OCI-LY3 (cell line): ENCODE measurements at regions not wholly inside any gene's neighbourhood (a gene's known extent, or its start where the extent isn't known, plus 50 kb on each side); places are given as distances from the start of the nearest gene placed in this dataset.

Experiments
- H2AFZ ChIP-seq: fragments of 200-600, 300-600 bp; shearing (Covaris generic); 2 replicates; pipeline ENCODE4 v1.6.0; 2014; ENCODE audit warnings: antibody characterized with exemption, low read depth, low read length
- H3K27ac ChIP-seq: fragments of 200-600, 300-600 bp; sonication (generic); 2 replicates; pipeline ENCODE4 v1.5.1; 2014; ENCODE audit warnings: mild to moderate bottlenecking, low read length, moderate library complexity, mixed read lengths
- H3K27me3 ChIP-seq: fragments of 200-600, 300-600 bp; sonication (generic); 2 replicates; pipeline ENCODE4 v1.6.1; 2014; ENCODE audit warnings: low read depth, low read length, mixed read lengths
- H3K36me3 ChIP-seq: fragments of 200-600, 300-600 bp; sonication (generic); replicated peaks from 2 replicates; pipeline ENCODE3; 2014; ENCODE audit warnings: low read depth, low read length, mixed read lengths
- H3K4me1 ChIP-seq: fragments of 300-600, 200-600 bp; sonication (generic); 2 replicates; pipeline ENCODE4 v1.6.1; 2014; ENCODE audit warnings: low read length, mixed read lengths
- H3K4me2 ChIP-seq: fragments of 200-600, 300-600 bp; sonication (generic); 2 replicates; pipeline ENCODE4 v1.6.1; 2014; ENCODE audit warnings: low read length, mixed read lengths
- H3K4me3 ChIP-seq: fragments of 300-600, 200-600 bp; sonication (generic); 2 replicates; pipeline ENCODE4 v1.5.1; 2014; ENCODE audit warnings: antibody characterized with exemption, mild to moderate bottlenecking, low read length, moderate library complexity
- H3K79me2 ChIP-seq: fragments of 300-600, 200-600 bp; shearing (Covaris generic); 2 replicates; pipeline ENCODE4 v1.6.1; 2014; ENCODE audit warnings: mild to moderate bottlenecking, low read length, mixed read lengths
- H3K9ac ChIP-seq: fragments of 300-600, 200-600 bp; shearing (Covaris generic); 2 replicates; pipeline ENCODE4 v1.6.0; 2014; ENCODE audit warnings: mild to moderate bottlenecking, low read length, moderate library complexity
- H3K9me3 ChIP-seq: fragments of 200-600, 300-600 bp; shearing (Covaris generic); 2 replicates; pipeline ENCODE4 v1.6.1; 2014; ENCODE audit warnings: low read length, mixed read lengths; ENCODE audit not compliant: insufficient read depth
- H4K20me1 ChIP-seq: fragments of 200-600, 300-600 bp; sonication (generic); 2 replicates; pipeline ENCODE4 v1.6.1; 2016; ENCODE audit warnings: low read length, mixed read lengths; ENCODE audit not compliant: insufficient read depth
- EZH2phosphoT487 ChIP-seq: fragments of 200-600 bp; shearing (Covaris generic); IDR thresholded peaks from 2 replicates; pipeline ENCODE4 v1.6.1; 2018; ENCODE audit warnings: antibody characterized with exemption, mixed run types, low read depth
- TF ChIP-seq, protein P1 (sequence below): fragments of 200-600, 300-600 bp; sonication (generic); IDR thresholded peaks from 2 replicates; pipeline ENCODE4 v1.5.1; 2014; ENCODE audit warnings: antibody characterized with exemption, low read length, low read depth

DNA sequence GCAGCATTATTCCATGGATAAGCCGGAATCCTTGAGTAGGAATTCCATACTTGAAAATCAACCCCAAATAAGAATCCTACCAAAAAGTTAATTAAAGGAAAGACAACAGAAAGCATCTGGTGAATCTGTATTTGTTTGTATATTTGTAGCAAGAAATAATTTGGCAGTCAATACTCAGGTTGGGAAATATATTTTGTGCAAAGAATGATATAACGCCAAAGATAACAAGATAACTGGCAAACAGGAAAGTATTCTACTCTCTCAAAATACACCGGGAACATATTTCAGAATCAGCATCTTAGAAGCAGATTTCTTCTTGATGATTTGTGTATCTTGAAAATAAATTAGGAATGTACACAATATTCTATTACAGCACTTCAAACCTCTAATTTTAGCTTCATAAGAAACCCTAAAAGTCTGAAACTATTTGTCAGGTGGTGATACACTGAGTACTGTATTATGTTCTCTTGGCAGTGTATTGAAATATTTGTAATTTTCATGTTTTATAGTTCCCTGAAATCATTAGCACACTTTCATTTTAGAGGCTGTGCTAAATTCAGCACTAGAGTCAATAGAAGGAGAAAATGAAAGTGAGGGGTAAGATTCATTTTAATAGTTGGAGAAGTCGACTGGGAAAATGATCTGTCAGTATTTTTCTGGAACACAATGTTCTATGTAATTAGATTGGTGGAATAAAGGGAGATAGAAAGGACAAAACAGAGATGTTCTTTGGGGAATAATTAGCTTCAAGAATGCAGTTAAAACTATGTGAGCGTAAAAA lies 879.7 kb upstream of the GJE1 start:
- no peaks in the 10 kb centered on the region for H3K27me3 ChIP-seq
- no peak overlapping the region for H3K27ac ChIP-seq
- H3K9ac ChIP-seq, result no peak overlapping the region
- H3K79me2 ChIP-seq, result no peaks in the 10 kb centered on the region
- no peak overlapping the region for H3K4me2 ChIP-seq
- no peak overlapping the region for H2AFZ ChIP-seq
- no peaks in the 10 kb centered on the region for H3K9me3 ChIP-seq
- no peak overlapping the region for H3K4me3 ChIP-seq
- H3K4me1 ChIP-seq, result no peaks in the 10 kb centered on the region
- no peaks in the 10 kb centered on the region for H3K36me3 ChIP-seq
- TF ChIP-seq, protein P1, sequence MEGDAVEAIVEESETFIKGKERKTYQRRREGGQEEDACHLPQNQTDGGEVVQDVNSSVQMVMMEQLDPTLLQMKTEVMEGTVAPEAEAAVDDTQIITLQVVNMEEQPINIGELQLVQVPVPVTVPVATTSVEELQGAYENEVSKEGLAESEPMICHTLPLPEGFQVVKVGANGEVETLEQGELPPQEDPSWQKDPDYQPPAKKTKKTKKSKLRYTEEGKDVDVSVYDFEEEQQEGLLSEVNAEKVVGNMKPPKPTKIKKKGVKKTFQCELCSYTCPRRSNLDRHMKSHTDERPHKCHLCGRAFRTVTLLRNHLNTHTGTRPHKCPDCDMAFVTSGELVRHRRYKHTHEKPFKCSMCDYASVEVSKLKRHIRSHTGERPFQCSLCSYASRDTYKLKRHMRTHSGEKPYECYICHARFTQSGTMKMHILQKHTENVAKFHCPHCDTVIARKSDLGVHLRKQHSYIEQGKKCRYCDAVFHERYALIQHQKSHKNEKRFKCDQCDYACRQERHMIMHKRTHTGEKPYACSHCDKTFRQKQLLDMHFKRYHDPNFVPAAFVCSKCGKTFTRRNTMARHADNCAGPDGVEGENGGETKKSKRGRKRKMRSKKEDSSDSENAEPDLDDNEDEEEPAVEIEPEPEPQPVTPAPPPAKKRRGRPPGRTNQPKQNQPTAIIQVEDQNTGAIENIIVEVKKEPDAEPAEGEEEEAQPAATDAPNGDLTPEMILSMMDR, result no peak
- no peak for TF ChIP-seq EZH2phosphoT487
- H4K20me1 ChIP-seq, result no peaks in the 10 kb centered on the region

DNA sequence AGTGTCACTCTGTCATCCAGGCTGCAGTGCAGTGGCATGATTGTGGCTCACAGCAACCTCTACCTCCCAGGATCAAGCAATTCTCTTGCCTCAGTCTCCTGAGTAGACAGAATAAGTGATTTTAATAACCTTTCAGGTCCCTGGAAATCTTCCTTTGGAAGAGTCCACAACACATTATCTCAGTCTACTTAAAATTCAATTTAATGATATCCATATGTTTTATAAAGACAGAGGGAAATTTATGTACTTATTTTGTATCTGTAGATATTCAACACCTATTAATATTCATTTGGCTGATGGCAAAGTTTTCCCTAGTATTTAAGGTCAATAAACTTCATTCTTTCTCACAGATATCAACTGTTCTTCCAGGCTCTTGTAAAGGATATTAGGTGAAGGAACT lies 881.4 kb upstream of the GJE1 start:
- Histone ChIP-seq H3K4me2 (no peak overlapping the region), H3K27me3 (no peaks in the 10 kb centered on the region), H3K27ac (no peak overlapping the region), H2AFZ (no peak overlapping the region), H3K9me3 (no peaks in the 10 kb centered on the region), H4K20me1 (no peaks in the 10 kb centered on the region), H3K4me1 (no peaks in the 10 kb centered on the region), H3K9ac (no peak overlapping the region), H3K36me3 (no peaks in the 10 kb centered on the region), H3K4me3 (no peak overlapping the region), H3K79me2 (no peaks in the 10 kb centered on the region)
- TF ChIP-seq, protein P1, result no peak
- TF ChIP-seq EZH2phosphoT487, result no peak

GRCh38 chr6:141248021-141248799 lies 884.5 kb upstream of the GJE1 start:
- Histone ChIP-seq H4K20me1 (no peaks in the 10 kb centered on the region), H2AFZ (no peak overlapping the region)
- TF ChIP-seq, protein P1, result no peak
- TF ChIP-seq EZH2phosphoT487, result no peak

DNA sequence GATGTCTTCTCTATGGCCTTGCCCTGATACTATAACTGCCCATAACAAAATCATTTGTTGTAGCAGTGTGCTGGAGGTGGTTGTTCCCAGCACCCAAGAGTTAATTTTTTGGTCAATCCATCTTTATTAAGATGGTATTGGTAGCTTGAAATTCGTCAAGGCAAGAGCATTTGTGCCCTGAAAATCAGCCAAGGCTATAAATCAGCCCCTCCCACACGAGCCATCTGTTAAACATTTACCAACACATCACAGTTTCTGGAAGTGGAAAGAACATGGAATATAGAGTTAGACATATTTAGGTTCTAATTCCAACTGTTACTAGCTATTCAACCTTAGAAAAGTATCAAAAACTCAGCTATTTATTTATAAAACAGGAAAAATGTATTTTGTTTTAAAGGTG lies 888.4 kb upstream of the GJE1 start:
- TF ChIP-seq, protein P1, result no peak
- TF ChIP-seq EZH2phosphoT487, result no peak
- H3K79me2 ChIP-seq, result no peaks in the 10 kb centered on the region
- H4K20me1 ChIP-seq, result no peaks in the 10 kb centered on the region
- H3K27me3 ChIP-seq, result no peaks in the 10 kb centered on the region
- no peak overlapping the region for H3K9ac ChIP-seq
- H3K4me2 ChIP-seq, result no peak overlapping the region
- H3K4me1 ChIP-seq, result no peaks in the 10 kb centered on the region
- H2AFZ ChIP-seq, result no peak overlapping the region
- H3K4me3 ChIP-seq, result no peak overlapping the region
- no peaks in the 10 kb centered on the region for H3K36me3 ChIP-seq
- no peaks in the 10 kb centered on the region for H3K9me3 ChIP-seq
- H3K27ac ChIP-seq, result no peak overlapping the region

More at GRCh38 chr6:141248021-141248799, 884.5 kb upstream of the GJE1 start:
- Histone ChIP-seq H3K36me3 (no peaks in the 10 kb centered on the region), H3K27ac (no peak overlapping the region), H3K9me3 (no peaks in the 10 kb centered on the region), H3K79me2 (no peaks in the 10 kb centered on the region), H3K9ac (no peak overlapping the region), H3K4me3 (no peak overlapping the region), H3K4me2 (no peak overlapping the region), H3K4me1 (no peaks in the 10 kb centered on the region), H3K27me3 (no peaks in the 10 kb centered on the region)
